ENCODE measurements at regions not wholly inside any gene's neighbourhood (a gene's known extent, or its start where the extent isn't known, plus 50 kb on each side); places are given as distances from the start of the nearest gene placed in this dataset.
"Not testable (repeated sequence)": the region's sequence is repeated elsewhere in the genome, so short reads cannot be mapped to it uniquely, and the experiment has no call there.

GRCh38 chr4:121594796-121595526 lies 101.8 kb downstream of the ANXA5 start:
- TF ChIP-seq CTCF (IDR thresholded peaks at IDR 0.05) = no peak
- Mint-ChIP-seq H3K27me3 (peaks cover 22% of the 10 kb centered on the region), H3K4me3 (no peak overlapping the region), H3K4me1 (ENCODE audit: low read depth) (no peaks in the 10 kb centered on the region), H3K9me3 (no peaks in the 10 kb centered on the region), H3K36me3 (ENCODE audit: low read depth) (no peaks in the 10 kb centered on the region), H3K27ac (no peak overlapping the region)
- ChIA-PET POLR2A (no interaction called here), CTCF (no interaction called here)
- no peaks in the 10 kb centered on the region for H3K9me3 ChIP-seq (ENCODE audit: control insufficient read depth in 1 of 2, insufficient read depth in 1 of 2, low read length in 2 of 2)
- H3K36me3 ChIP-seq (ENCODE audit: insufficient read depth, low read length) = no peaks in the 10 kb centered on the region
- H3K27ac ChIP-seq (ENCODE audit: low read depth in 1 of 2, low read length in 2 of 2) = no peak overlapping the region
- no peak overlapping the region for H3K4me3 ChIP-seq (ENCODE audit: low read length)
- intact Hi-C loops (cut with DNase I, micrococcal nuclease) = loop anchor here in 1 of 2 experiments (5.0 kb wide), 1 partner anchor 523 kb away; the partner anchor contains the start of gene NDNF
- H3K27me3 ChIP-seq (ENCODE audit: control insufficient read depth in 1 of 2, insufficient read depth in 2 of 2, low read length in 2 of 2) = peaks cover 0 to 4% of the 10 kb centered on the region in 2 experiments
- DNase-seq (no peak), ATAC-seq (ENCODE audit: poor library complexity) (no peak)
- H3K4me1 ChIP-seq (ENCODE audit: insufficient read depth, low read length) = no peaks in the 10 kb centered on the region

- H3K9me3 Mint-ChIP-seq = no peaks in the 10 kb centered on the region
- no peak for DNase-seq
- no peaks in the 10 kb centered on the region for H3K36me3 Mint-ChIP-seq (ENCODE audit: low read depth)
- H3K4me3 Mint-ChIP-seq = no peak overlapping the region
- ChIA-PET CTCF (no interaction called here), POLR2A (no interaction called here)
- H3K27me3 Mint-ChIP-seq = peaks cover 24% of the 10 kb centered on the region
- Histone ChIP-seq H3K9me3 (ENCODE audit: control insufficient read depth in 1 of 2, insufficient read depth in 1 of 2, low read length in 2 of 2) (no peaks in the 10 kb centered on the region), H3K4me1 (ENCODE audit: insufficient read depth, low read length) (no peaks in the 10 kb centered on the region), H3K27me3 (ENCODE audit: control insufficient read depth in 1 of 2, insufficient read depth in 2 of 2, low read length in 2 of 2) (peaks cover 0 to 4% of the 10 kb centered on the region in 2 experiments), H3K36me3 (ENCODE audit: insufficient read depth, low read length) (no peaks in the 10 kb centered on the region), H3K27ac (ENCODE audit: low read depth in 1 of 2, low read length in 2 of 2) (no peak overlapping the region), H3K4me3 (ENCODE audit: low read length) (no peak overlapping the region)
- intact Hi-C loops (cut with DNase I, micrococcal nuclease) = no loop called here
- ATAC-seq (ENCODE audit: poor library complexity) = no peak
- TF ChIP-seq CTCF (IDR thresholded peaks at IDR 0.05) = no peak
- H3K4me1 Mint-ChIP-seq (ENCODE audit: low read depth) = no peaks in the 10 kb centered on the region
- no peak overlapping the region for H3K27ac Mint-ChIP-seq
These were observed 103.0 kb downstream of the ANXA5 start for GRCh38 chr4:121593760-121594159.

- DNase-seq; H3K36me3 Mint-ChIP-seq (ENCODE audit: low read depth); H3K27me3 ChIP-seq (ENCODE audit: control insufficient read depth in 1 of 2, insufficient read depth in 2 of 2, low read length in 2 of 2); H3K27ac Mint-ChIP-seq; H3K4me3 Mint-ChIP-seq; H3K4me1 Mint-ChIP-seq (ENCODE audit: low read depth); ATAC-seq (ENCODE audit: poor library complexity); CTCF ChIA-PET; H3K9me3 Mint-ChIP-seq; H3K36me3 ChIP-seq (ENCODE audit: insufficient read depth, low read length); H3K9me3 ChIP-seq (ENCODE audit: control insufficient read depth in 1 of 2, insufficient read depth in 1 of 2, low read length in 2 of 2); H3K4me3 ChIP-seq (ENCODE audit: low read length); POLR2A ChIA-PET; intact Hi-C loops (cut with DNase I, micrococcal nuclease); H3K27ac ChIP-seq (ENCODE audit: low read depth in 1 of 2, low read length in 2 of 2); H3K4me1 ChIP-seq (ENCODE audit: insufficient read depth, low read length): not testable (repeated sequence)
- H3K27me3 Mint-ChIP-seq = peaks cover 39% of the 10 kb centered on the region
These were observed 104.5 kb downstream of the ANXA5 start for GRCh38 chr4:121592257-121592656.

GRCh38 chr4:121584836-121585235 lies 111.9 kb downstream of the ANXA5 start:
- no peak for ATAC-seq (ENCODE audit: poor library complexity)
- Histone ChIP-seq H3K27ac (ENCODE audit: low read depth in 1 of 2, low read length in 2 of 2) (no peak overlapping the region), H3K36me3 (ENCODE audit: insufficient read depth, low read length) (no peaks in the 10 kb centered on the region), H3K27me3 (ENCODE audit: control insufficient read depth in 1 of 2, insufficient read depth in 2 of 2, low read length in 2 of 2) (no peaks in the 10 kb centered on the region), H3K4me3 (ENCODE audit: low read length) (no peak overlapping the region), H3K4me1 (ENCODE audit: insufficient read depth, low read length) (no peaks in the 10 kb centered on the region), H3K9me3 (ENCODE audit: control insufficient read depth in 1 of 2, insufficient read depth in 1 of 2, low read length in 2 of 2) (no peaks in the 10 kb centered on the region)
- H3K4me3 Mint-ChIP-seq = no peak overlapping the region
- peaks cover 72% of the 10 kb centered on the region for H3K27me3 Mint-ChIP-seq
- H3K36me3 Mint-ChIP-seq (ENCODE audit: low read depth) = no peaks in the 10 kb centered on the region
- TF ChIP-seq CTCF (IDR thresholded peaks at IDR 0.05) = no peak
- no peaks in the 10 kb centered on the region for H3K9me3 Mint-ChIP-seq
- no peak overlapping the region for H3K27ac Mint-ChIP-seq
- no peaks in the 10 kb centered on the region for H3K4me1 Mint-ChIP-seq (ENCODE audit: low read depth)
- intact Hi-C loops (cut with DNase I, micrococcal nuclease) = no loop called here
- no peak for DNase-seq
- POLR2A ChIA-PET = no interaction called here
- CTCF ChIA-PET = no interaction called here
